ENCODE measurements at regions not wholly inside any gene's neighbourhood (a gene's known extent, or its start where the extent isn't known, plus 50 kb on each side); places are given as distances from the start of the nearest gene placed in this dataset.
"Not testable (repeated sequence)": the region's sequence is repeated elsewhere in the genome, so short reads cannot be mapped to it uniquely, and the experiment has no call there.

DNA sequence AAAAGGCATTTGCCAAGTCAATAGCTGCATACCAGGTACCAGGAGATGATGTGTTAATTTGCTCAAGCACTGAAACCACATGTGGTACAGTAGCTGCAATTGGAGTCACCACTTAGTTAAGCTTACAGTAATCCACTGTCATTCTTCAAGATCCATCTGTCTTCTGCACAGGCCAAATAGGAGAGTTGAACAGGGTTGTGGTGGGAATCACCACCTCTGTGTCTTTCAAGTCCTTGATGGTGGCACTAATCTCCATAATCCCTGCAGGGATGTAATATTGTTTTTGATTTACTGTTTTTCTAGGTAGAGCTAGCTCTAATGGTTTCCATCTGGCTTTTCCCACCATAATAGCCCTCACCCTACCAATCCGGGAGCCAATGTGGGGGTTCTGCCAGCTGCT lies 91.9 kb downstream of the FCRL5 start:
- DNase-seq (ENCODE audit: low read depth in 2 of 3, low spot score in 1 of 3): no peak

GRCh38 chr1:157457279-157457678 lies 95.0 kb downstream of the FCRL5 start:
- DNase-seq (ENCODE audit: low read depth in 2 of 3, low spot score in 1 of 3): no peak

- no peak for DNase-seq (ENCODE audit: low read depth in 2 of 3, low spot score in 1 of 3)
Measured at GRCh38 chr1:157455318-157455717, 97.0 kb downstream of the FCRL5 start.

GRCh38 chr1:157450106-157450505 lies 102.2 kb downstream of the FCRL5 start:
- DNase-seq (ENCODE audit: low read depth in 2 of 3, low spot score in 1 of 3): no peak

- DNase-seq (ENCODE audit: low read depth in 2 of 3, low spot score in 1 of 3): no peak
Measured at GRCh38 chr1:157448636-157449035, 103.7 kb downstream of the FCRL5 start.

GRCh38 chr1:157446356-157446755 lies 106.0 kb downstream of the FCRL5 start:
- not testable (repeated sequence) for DNase-seq (ENCODE audit: low read depth in 2 of 3, low spot score in 1 of 3)

DNA sequence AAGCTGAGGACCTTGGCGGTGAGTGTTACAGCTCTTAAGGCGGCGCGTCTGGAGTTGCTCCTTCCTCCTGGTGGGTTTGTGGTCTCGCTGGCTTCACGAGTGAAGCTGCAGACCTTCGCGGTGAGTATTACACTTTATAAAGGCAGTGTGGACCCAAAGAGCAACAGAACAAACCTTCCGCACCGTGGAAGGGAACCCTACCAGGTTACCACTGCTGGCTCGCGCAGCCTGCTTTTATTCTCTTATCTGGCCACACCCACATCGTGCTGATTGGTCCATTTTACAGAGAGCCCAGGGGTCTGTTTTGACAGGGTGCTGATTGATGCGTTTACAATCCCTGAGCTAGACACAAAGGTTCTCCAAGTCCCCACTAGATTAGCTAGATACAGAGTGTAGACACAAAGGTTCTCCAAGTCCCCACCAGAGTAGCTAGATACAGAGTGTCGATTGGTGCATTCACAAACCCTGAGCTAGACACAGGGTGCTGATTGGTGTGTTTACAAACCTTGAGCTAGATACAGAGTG lies 106.6 kb downstream of the FCRL5 start:
- not testable (repeated sequence) for DNase-seq (ENCODE audit: low read depth in 2 of 3, low spot score in 1 of 3)

- no peak for DNase-seq (ENCODE audit: low read depth in 2 of 3, low spot score in 1 of 3)
Measured at GRCh38 chr1:157442065-157442464, 110.2 kb downstream of the FCRL5 start.

GRCh38 chr1:157439302-157439954 lies 112.9 kb downstream of the FCRL5 start:
- no peak for DNase-seq (ENCODE audit: low read depth in 2 of 3, low spot score in 1 of 3)

- DNase-seq (ENCODE audit: low read depth in 2 of 3, low spot score in 1 of 3): no peak
Measured at GRCh38 chr1:157438613-157439012, 113.7 kb downstream of the FCRL5 start.

- DNase-seq (ENCODE audit: low read depth in 2 of 3, low spot score in 1 of 3): no peak
Measured at GRCh38 chr1:157438146-157438545, 114.2 kb downstream of the FCRL5 start.

GRCh38 chr1:157437296-157437695 lies 115.0 kb downstream of the FCRL5 start:
- no peak for DNase-seq (ENCODE audit: low read depth in 2 of 3, low spot score in 1 of 3)

- no peak for DNase-seq (ENCODE audit: low read depth in 2 of 3, low spot score in 1 of 3)
Measured at GRCh38 chr1:157431751-157432150, 120.6 kb downstream of the FCRL5 start.

GRCh38 chr1:157429601-157430240 lies 122.6 kb downstream of the FCRL5 start:
- DNase-seq (ENCODE audit: low read depth in 2 of 3, low spot score in 1 of 3): no peak

GRCh38 chr1:157423764-157424163 lies 128.6 kb downstream of the FCRL5 start:
- not testable (repeated sequence) for DNase-seq (ENCODE audit: low read depth in 2 of 3, low spot score in 1 of 3)

- no peak for DNase-seq (ENCODE audit: low read depth in 2 of 3, low spot score in 1 of 3)
Measured at GRCh38 chr1:157419845-157420542, 132.3 kb downstream of the FCRL5 start.

GRCh38 chr1:157418659-157419058 lies 133.7 kb downstream of the FCRL5 start:
- no peak for DNase-seq (ENCODE audit: low read depth in 2 of 3, low spot score in 1 of 3)

- no peak for DNase-seq (ENCODE audit: low read depth in 2 of 3, low spot score in 1 of 3)
Measured at GRCh38 chr1:157418231-157418630, 134.1 kb downstream of the FCRL5 start.

GRCh38 chr1:157415661-157416060 lies 136.7 kb downstream of the FCRL5 start:
- DNase-seq (ENCODE audit: low read depth in 2 of 3, low spot score in 1 of 3): no peak

DNA sequence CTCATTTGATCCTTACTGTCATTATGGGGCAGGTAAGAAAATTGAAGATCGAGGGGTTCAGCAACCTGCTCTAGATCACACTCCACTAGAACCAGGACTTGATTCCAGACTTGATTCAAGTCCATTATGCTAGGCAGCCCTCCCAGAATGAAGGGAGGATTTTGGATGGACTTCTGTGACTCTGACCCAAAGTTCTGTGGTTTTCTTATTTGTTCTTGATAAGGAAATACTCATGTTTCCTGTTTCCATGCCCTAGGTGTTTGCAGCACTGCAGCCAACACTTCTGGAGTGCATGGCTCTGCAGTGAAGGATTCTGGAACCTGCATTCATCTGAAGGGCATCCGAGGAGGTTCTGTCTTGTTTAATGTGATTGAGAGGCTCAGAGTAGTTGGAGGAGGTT lies 140.0 kb downstream of the FCRL5 start:
- DNase-seq (ENCODE audit: low read depth in 2 of 3, low spot score in 1 of 3): no peak

DNA sequence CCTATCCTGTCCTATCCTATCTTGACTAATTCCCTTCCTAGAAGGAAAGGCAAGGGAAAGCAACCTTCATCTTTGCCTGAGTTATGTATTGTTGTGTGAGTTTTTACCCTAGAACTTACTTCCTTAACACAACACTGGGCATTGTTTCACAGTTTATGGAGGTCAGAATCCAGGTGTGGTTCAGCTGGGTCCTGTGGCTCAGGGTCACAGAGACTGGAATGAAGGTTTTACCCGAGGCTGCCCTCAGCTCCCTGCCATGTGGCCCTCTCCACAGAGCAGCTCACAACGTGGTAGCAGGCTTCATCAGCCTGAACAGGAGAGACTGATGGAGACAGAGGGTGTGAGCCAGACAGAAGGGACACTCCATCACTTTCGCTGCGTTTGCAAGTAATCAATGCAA lies 140.5 kb downstream of the FCRL5 start:
- DNase-seq (ENCODE audit: low read depth in 2 of 3, low spot score in 1 of 3): no peak

- DNase-seq (ENCODE audit: low read depth in 2 of 3, low spot score in 1 of 3): no peak
Measured at GRCh38 chr1:157411064-157411463, 141.3 kb downstream of the FCRL5 start.

Measured in stimulated activated CD4-positive, alpha-beta T cell treated with anti-CD3 and anti-CD28 coated beads, Interleukin-12 subunit alpha, Interleukin-12 subunit beta, amount 100 ng/mL, for 48 hours (primary cell).